HG03025 (cell line): ENCODE measurements at regions not wholly inside any gene's neighbourhood (a gene's known extent, or its start where the extent isn't known, plus 50 kb on each side); places are given as distances from the start of the nearest gene placed in this dataset.

ENCODE experiments used
- ATAC-seq: cut with Tn5 transposase; IDR thresholded peaks from one replicate; pipeline ENCODE4 v1.9.1; 2021; ENCODE audit warnings: mild to moderate bottlenecking, moderate library complexity; ENCODE audit not compliant: unreplicated experiment, low FRiP score

DNA sequence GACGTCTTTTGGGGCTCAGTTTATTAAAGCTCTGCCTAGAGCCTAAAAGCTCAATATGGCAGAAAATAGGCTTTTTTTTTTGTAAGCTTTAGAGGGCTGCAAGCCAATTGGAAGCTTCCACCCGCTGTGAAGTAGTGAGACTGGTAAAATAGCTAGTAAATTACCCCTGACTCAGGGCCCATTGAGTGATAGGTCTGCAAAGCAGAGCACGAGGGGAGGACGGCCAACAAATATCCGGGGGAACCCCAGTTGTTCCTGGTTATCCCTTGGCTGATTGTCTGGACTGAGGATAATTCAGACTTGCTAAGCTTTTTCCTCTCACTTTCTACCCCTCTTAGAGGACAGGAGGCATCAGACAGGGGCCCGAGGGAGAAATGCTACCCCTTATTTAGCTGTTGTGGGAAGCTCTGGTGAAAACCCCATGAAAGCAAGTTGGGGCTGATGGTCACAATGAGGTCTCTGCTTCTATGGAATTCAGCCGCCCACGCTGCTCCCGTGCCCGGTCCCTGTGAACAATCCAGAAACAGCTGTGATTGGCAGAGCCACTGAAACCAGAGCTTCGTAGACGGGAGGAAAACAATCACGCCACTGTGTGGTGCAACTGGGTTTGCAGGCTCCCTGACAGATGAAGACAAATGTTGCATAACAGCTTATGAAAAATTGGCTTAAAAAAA is 141.9 kb upstream of the LGALSL start:
- ATAC-seq, result no peak

DNA sequence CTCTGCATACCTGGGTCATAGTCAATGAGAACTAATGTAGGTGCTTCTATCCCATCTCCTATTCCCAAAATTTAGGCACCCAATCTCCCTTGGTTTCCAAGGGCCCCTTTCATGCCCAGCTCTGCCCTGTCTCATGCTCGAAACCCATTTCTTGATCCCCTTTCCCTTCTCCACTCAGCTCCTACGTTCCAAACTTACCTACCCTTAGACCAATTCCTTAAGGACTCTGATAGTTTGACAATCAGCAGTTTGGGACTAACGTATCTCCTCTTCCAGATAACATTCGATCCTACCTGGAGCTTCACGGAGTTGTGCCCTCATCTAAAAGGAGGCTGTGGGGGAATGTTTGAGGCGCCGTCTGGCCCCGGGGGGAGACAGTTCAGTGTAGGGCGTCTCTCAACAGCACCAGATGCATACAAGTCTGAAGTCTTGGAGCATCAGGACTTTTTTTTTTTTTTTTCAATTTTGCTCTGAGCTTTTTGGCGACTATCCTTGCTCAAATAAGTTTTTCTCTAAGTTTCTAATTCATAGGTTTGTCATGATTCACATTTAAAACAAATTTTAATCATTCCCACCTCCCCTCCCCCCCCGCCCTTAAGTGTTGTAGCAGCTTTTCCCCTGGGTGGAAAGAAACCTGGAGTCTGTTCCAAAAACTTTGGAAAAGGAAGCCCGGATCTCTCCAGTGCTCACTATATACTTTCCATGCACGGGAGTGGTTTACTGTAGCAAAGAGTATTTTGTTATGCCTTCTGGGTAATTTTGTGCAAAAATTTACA is 141.2 kb upstream of the LGALSL start:
- no peak for ATAC-seq

- ATAC-seq, result no peak
Measured at GRCh38 chr2:64313398-64313723, 140.6 kb upstream of the LGALSL start.

DNA sequence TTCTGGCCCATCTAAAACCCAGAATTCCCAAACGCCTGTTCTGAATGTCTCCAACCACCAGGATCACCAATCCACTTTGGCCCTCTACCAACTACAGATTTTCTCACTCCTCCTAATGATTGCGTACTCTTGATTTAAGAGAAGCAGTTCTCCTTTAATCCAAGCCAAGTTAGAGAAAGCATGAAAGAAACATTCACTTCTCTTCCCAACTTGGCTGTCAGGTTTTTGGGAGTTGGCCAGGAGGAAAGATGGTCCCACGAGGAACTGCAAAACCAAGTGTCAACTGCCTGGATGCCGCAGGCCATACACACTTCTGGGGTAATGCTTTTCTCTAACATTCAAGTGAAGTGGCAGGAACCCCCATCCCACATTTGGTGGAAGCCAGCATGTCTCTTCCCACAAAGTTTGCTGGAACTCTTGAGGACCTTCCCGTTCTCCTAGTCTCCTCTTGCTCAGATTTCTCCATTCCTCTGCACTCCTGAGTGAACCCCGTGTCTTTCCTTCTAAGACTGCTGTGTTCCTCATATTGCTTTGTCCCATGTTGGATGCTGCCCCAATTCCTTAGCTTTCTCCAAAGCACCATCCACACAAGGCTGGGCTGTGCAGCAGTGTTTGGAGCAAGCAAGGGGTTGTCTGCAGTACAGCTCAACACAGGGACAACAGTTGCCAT is 138.5 kb upstream of the LGALSL start:
- no peak for ATAC-seq

DNA sequence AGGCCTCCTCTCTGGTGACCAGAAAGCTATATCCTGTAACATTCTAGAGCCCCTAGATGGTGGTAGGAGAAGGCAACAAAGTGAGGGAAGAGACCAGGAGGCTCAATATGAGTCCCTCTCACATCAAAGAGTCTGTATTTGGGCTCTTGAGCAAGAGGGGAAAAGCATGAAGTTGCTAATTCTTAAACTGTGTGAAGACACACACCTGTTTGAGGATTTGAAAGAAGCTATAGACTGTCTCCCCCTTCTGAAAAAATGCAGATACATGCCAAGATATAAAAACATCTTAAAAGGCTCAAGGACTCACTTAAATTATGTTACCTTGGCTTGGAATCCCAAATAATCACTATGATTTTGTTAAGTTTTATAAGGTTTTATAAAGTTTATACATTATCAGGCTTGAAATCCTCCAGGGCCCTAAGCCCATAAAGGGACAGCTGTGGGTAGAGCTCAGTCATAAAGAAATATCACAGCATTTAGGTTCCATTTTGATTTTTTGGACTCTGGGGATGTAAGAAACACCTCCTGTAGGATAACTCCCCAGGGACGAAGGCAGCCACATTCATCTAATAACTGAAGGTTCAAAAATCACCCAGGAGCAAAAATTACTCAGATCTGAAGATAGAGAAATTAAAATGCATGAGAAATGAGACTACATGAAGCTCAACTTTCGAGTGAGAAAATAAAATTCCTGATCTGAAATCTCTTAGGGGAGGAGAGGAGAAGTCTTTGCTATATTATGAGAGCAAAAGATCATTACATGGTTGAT is 136.1 kb upstream of the LGALSL start:
- no peak for ATAC-seq

- no peak for ATAC-seq
Measured at GRCh38 chr2:64318476-64318748, 135.6 kb upstream of the LGALSL start.

GRCh38 chr2:64319896-64320295 is 134.1 kb upstream of the LGALSL start:
- ATAC-seq, result no peak

- ATAC-seq, result no peak
Measured at GRCh38 chr2:64322433-64322832, 131.5 kb upstream of the LGALSL start.

GRCh38 chr2:64323197-64323596 is 130.8 kb upstream of the LGALSL start:
- ATAC-seq, result no peak

GRCh38 chr2:64324746-64325410 is 129.1 kb upstream of the LGALSL start:
- no peak for ATAC-seq

DNA sequence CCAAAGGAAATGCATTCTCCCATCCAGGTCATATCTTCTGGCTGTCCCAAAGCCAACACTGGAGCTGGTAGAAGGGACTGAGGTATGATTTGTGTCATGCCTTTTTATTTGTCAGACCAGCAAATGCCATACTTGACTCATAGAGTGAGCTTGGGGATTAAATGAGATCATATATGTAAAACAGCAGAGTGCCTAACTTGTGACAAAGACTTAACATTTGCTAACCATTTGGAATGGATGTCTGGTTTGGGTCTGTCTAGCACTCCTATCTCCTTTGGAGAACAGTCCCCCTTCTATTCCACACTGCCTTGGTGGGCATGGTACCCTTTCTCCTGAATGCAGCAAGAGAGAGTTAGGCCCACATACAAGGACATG is 128.5 kb upstream of the LGALSL start:
- peak; percentile 1 for ATAC-seq

DNA sequence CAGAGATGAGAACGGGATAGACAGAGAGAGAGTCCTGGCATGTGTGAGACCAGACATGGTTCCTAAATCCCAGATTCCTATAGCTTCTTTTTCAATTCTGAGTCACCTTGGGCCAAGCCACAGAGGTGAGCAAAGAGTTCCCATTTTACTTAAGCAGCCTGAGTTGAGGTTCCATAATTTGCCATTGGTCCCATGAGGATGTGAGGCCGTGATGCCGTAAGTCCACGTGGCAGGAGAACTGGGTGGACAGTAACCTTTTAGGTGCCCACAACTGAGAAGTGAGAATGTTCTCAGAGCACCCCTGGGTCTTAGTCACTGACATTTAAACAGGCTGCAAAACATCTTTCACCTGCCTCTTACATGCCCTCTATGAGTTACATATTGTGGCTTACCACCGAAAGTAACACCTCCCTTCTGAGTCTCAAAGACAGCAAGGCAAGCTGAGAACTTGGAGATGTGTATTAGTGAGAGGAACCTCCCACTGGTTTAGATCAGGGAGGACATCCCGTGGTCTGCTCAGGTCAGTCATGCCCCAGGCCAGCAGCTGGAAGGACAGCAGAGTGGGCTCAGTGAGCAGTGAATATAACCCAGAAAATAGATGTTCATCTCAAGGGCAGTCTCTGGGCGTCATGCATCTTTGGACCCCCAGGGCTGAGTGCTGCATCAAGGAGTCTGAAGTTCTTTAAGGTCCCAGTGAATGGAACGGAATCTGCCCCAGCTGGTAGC is 127.9 kb upstream of the LGALSL start:
- ATAC-seq, result peak; percentile 75

GRCh38 chr2:64326578-64327050 is 127.3 kb upstream of the LGALSL start:
- no peak for ATAC-seq

- no peak for ATAC-seq
Measured at GRCh38 chr2:64327129-64327509, 126.8 kb upstream of the LGALSL start.

GRCh38 chr2:64327510-64328414 is 126.2 kb upstream of the LGALSL start:
- no peak for ATAC-seq

GRCh38 chr2:64328415-64328722 is 125.6 kb upstream of the LGALSL start:
- no peak for ATAC-seq

DNA sequence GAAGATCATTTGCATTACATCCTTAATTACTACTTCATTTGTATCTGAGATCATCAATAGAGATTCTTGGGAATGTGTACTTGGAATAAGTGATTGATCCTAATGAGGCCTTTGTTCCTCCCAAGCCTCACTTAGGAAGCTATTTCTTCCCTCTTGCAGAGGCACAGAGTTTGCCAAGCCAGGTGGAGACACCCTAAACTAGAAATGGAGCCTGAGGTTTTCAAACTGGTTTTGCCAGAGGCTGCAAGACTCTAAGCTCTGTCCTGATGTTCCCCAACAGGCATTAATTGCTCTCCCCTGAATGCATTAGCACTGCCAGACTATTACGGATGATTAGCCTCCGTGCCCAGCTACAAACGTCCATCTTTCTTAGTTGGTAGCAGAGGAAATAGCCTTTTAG is 125.2 kb upstream of the LGALSL start:
- ATAC-seq, result no peak

GRCh38 chr2:64329848-64330247 is 124.1 kb upstream of the LGALSL start:
- no peak for ATAC-seq
